ENCODE measurements at regions not wholly inside any gene's neighbourhood (a gene's known extent, or its start where the extent isn't known, plus 50 kb on each side); places are given as distances from the start of the nearest gene placed in this dataset.
"Not testable (repeated sequence)": the region's sequence is repeated elsewhere in the genome, so short reads cannot be mapped to it uniquely, and the experiment has no call there.

DNA sequence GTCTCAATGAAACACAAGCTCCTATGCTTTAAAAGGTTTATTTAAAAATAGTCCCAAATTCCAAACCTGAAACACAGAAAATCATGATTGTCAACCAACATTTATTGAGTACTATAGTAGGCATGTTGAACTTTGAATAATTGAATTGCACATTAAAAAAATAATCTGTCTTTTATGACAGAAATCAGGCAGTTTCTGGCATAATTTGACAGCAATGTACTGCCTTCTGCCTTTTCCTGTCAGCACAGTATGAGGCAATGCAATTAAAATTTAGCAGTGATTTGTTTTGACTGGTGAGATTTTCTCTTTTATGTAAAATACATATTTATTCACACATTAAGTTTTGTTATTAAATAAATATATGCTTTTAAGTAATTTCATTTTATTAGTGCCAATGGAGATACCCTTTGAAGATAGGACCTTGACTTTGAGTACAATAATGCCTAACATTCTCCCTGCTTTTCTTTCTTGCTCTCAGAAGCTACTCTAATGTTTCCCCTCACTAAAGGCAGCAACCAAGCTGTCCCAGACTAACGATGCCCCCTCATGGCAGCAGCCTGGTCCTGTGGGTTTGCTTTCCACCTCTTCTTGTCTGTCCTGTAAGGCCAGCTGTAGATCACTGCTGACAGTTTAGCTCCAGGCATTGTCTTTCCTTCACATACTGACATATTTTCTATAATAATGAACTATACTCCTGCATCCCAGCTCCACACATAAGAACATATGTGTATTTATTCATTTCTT, 346.7 kb downstream of the IL20RB start:
- no peak for DNase-seq

GRCh38 chr3:137324114-137324513, 366.3 kb downstream of the IL20RB start:
- no peak for DNase-seq

DNA sequence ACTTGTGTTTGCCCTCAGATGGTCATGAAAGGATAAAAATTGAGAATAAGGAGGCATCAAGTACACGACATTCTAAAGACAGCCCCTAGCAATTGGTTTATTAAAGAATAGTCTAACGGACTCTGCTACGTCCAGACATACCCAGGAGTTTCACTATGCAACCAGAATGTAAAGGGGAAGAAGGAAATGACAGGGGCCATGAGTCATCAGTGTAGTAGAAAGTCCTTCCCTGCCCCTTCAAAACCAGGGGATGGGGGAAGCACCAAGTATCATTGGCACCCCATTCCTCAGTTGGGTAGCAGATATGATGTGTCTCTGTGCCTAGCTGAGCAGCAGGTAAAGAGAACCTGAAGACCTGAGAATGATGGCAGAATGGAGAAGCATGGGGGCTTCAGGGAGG, 367.4 kb downstream of the IL20RB start:
- no peak for DNase-seq

DNA sequence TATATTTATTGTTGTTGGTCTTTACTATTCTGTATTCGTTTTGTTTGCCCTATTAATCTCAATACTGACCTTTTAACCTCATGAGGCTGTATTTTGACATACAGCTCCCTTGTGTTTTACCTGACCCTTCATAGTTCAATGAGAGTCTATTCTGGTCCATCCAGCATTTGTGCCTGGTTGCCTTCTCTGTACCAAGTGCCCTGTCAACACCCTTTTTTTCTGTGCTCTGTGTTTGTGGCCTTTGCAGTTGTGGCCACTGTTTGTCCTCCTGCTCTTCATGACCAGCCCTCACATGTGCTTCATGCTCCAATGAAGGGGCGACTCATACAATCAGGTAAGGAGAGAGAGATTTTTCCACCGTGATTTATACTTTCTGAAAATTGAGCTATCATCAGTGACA, 368.2 kb downstream of the IL20RB start:
- DNase-seq: no peak

DNA sequence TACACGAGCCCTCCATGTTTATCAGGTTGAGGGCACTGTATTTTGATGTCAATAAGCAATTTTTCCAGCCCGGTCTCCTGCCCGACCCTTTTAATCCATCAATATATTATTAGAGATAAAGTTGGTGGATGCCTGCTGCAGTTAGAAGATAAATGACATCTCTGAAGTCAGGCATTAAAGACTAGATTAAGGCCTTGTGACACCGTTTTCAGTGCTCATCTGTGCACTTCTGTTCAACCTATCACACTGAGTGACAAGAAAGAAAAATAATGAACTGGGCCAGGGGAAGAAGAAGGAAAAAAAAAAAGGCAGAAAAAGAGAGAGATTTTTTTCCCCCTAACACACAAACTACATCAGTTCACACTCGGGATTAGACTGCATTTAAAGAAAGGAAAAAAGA, 371.8 kb downstream of the IL20RB start:
- DNase-seq: no peak

- DNase-seq: no peak
Measured at GRCh38 chr3:137330246-137330645, 372.5 kb downstream of the IL20RB start.

DNA sequence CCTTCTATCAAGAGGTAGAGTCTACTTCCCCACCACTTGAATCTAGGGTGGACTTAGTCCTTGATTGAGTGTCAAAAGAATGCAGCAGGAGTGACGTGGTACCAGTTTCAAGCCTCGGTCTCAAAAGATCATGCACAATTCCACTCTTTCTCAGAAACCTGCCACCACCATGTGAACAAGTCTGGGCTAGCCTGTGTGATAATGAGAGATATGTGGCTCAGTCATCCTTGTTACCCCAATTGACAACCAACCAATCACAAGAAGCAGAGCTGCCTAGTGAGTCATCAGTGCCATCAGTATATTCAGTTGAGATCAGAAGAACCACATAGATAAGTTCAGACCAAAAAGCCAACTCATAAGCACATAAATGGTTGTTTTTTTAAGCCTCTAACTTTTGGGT, 374.5 kb downstream of the IL20RB start:
- no peak for DNase-seq

- no peak for DNase-seq
Measured at GRCh38 chr3:137335478-137335877, 377.7 kb downstream of the IL20RB start.

DNA sequence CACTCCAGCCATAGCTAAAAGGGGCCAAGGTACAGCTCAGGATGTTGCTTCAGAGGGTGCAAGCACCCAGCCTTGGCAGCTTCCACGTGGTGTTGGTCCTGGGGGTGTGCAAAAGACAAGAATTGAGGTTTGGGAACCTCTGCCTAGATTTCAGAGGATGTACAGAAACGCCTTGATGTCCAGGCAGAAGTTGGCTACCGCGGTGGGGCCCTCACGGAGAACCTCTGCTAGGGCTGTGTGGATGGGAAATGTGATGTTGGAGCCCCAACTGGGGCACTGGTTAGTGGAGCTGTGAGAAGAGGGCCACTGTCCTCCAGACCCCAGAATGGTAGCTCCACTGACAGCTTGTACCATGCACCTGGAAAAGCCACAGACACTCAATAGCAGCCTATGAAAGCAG, 380.6 kb downstream of the IL20RB start:
- not testable (repeated sequence) for DNase-seq

DNA sequence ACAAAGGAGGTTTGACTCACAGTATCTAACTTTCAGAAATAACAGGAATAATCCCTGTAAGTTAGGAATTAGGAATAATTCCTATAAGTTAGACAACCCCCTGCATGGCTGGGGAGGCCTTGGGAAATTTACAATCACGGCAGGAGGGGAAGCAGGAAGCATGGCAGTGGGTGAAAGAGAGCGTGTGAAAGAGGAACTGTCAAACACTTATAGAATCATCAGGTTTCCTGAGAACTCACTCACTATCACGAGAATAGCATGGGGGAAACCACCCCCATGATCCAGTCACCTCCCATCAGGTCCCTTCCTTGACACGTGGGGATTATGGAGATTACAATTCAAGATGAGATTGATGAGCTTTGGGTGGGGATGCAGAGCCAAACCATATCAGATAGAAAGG, 385.5 kb downstream of the IL20RB start:
- DNase-seq: no peak

DNA sequence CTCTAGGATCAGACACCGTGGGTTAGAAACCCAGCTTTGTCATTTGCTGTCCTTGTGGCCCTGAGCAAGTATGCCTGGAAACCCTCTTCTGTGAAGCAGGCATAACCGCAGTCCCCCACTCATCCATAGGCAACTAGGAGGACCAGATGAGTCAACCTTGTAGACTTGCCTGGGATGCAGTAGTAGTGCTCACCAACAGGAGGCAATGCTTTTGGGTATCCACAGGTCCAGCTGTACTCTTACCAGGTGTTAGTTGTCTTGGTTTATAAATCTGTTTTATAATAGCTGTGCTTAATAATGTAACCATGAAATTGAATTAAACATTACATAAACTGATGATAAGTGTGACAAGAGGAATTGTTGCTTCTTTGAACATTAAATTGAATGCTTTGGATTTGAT, 389.3 kb downstream of the IL20RB start:
- DNase-seq: no peak

GRCh38 chr3:137347817-137348368, 390.1 kb downstream of the IL20RB start:
- DNase-seq: no peak

DNA sequence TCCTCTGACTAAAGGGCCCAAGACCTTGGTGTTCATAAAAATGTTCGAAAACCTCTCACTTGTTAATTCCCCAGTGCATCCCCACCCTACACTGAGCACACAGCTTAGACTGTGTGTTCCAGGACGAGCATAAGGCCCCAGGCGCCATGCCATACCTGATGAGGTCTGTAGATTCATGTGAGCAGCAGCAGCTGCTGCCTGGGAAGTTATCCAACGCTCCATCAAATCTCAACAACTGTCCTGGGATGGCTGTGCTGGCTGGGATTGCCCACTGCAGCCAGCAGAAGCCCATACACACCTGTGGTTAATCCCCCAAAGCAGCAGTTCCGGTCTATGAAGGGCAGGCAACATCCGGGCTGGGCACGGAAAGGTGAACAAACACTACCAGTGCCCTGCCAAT, 391.2 kb downstream of the IL20RB start:
- DNase-seq: no peak

DNA sequence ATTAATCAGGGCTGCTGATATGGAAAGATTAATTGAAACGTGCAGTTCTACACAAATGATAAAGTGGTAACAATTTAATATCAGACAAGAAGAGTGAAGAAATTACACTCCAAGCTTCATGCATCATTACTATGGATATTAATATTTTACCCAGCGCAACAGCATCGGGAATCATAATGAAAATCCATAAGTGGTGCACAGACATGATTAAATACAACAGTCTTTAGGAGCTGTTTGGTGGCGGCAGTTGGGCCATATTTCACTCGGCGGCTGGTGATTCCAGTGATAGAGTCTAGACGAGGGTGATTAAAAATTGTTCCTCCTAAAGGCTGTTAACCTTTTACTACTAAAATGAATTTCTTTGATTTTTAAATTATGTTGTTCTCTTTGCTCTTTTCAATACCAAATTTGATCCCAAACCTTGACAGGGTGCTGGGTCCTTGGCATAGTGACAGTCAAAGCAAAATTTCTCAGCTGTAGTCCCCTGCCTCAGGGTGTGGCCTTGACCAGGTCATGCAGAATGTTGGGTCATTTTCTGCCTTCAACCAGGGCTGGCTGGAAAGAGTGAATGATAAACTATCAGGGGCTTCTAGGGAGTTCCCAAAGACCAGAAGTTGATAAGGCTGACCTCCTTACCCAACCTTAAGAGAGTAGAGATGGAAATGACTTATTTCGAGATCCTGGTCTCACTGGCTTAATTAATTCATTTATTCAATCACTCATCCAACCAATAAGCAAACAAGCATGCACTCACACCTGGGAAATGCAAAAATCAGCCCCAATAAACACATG, 392.0 kb downstream of the IL20RB start:
- no peak for DNase-seq

DNA sequence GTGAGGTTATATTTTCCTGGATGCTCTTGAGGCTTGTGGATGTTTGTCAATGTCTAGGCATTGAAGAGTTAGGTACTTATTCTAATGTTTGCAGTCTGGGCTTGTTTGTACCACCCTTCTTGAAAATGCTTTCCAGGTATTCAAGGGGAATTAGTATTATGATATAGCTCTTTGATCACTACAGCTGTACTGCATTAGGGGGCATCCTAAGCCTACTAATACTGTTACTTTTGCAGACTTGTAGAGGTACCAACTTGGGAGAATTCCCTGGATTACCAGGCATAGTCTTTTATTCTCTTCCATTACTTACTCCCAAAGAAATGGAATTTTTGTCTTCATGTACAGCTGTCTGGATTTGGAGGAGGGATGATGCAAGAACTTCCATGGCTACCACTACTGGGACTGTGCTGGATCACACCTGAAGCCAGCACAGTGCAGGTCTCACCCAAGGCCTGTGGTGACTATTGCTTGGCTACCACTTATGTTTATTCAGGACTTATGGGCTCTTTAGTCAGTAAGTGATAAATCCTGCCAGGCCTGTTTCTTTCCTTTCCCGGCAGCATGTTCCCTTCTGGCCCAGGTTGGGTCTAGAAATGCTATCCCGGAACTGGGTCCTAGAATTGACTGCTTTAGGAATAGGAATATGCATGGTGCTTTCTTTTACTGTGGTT, 402.9 kb downstream of the IL20RB start:
- DNase-seq: no peak

DNA sequence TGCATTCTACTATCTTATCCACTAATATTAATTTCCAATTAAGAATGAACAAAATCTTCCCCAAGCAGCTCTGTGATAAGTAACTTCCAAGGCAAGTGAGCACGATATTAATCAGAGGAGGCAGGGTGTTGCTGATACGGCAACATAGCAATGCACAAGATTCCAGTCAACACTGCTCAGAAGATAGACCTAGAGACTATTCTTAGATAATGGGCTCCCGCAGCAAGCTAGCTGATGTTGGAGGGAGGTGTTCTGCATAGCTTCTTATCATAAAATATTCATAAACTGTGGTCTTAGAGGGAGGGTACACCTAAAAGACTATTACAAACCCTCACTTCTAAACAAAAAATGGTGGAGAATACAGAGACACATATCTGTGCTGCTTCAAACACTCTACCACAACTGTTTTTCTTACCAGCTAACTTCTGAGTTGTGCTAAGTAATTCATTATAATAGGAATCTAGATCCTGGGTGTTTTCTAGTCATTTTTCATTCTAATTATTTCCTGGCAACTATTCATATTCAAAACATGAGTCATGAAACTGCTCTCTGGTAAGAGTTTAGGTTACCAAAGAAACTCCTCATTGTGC, 382.0 kb upstream of the SOX14 start:
- DNase-seq: no peak

DNA sequence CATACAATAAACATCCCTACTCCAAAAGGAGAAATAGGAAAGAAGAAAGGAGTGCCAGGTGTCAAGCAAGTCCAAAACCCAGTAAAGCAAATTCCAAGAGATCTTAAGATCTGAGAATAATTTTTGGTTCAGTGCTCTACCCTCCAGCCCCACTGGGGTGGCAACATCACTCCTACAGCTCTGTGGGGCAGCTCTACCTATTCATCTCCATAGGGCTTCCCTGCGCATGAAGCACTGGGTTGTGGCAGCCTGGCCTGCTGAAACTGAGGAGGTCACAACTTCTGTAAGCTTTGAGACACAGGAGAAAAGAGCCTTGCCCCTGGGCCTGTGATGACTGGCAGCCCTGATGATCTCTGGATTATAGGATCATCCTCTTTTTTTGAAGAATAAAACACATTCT, 378.2 kb upstream of the SOX14 start:
- no peak for DNase-seq

GRCh38 chr3:137409584-137409983, 354.5 kb upstream of the SOX14 start:
- no peak for DNase-seq

DNA sequence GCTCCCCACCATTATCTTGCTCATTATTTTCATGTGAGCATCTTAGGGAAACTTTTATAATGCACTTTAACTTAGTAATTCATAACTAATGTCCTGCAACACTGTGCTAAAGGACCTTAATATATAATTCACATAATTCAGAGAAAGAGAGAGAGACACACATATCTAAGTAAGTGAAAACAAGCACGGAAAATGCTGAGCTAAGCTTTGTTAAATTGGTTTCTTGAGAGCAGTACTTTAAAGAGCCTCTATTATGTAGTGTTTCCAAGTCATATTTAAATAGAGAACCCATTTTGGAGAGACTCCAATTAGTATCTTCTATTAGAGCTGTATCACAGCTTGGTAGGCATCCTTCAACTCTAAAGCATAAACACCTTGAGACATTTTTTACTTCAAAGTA, 354.1 kb upstream of the SOX14 start:
- no peak for DNase-seq

DNA sequence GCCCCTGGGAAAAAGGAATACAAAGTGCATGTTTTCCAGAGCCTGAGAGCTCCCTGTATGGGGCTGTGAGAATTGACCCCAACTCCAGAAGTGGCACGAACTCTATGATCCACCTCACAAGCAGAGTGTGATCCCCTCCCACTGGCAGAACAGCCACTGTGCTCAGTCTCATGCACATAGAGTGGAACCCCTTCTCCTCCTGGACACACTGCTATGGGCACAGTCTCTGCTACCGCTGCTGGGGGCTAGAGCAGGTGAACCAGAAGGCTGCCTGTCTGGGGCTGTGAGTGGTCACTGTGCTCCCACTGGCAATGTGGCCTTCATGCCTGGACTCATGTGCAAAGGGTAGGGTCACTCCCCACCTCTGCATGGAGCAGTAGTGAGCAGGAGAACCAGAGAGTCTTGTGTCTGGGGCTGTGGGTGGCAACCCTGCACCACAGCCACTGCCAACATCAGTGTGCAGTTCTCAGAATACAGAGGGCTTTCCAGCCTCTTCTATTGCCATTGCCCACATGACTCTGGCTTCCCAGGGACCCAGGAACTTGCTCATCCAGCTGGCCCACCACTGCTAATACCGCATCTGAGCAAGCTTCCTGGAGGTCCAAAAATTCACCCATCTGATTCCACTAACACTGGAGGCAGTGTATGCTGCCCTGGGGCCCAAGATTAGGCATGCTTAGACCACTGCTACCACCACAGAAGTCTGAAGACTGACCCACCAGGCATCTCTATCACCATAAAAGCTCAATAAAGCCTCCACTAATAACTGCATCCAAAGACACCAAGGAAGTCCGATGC, 343.7 kb upstream of the SOX14 start:
- no peak for DNase-seq

DNA sequence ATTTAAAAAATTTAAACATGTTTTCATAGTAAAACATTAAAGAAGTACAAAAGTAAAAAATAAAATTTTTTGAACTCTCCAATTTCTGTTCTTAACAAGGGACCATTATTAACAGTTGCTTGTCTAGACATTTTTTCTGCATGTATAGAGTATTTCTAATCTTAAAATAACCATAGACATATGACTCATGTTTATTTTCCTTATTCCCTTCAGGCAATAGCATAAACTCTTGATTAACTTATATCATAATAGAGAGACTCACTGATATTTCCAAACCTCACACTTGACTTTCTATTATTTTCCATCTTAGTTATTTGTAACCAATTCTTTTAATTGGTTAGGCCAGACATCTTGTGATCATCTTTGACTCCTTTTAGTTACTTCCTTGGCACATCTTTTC, 325.6 kb upstream of the SOX14 start:
- no peak for DNase-seq

- DNase-seq: no peak
Measured at GRCh38 chr3:137460944-137461343, 303.2 kb upstream of the SOX14 start.
